ENCODE measurements at regions not wholly inside any gene's neighbourhood (a gene's known extent, or its start where the extent isn't known, plus 50 kb on each side); places are given as distances from the start of the nearest gene placed in this dataset.

DNA sequence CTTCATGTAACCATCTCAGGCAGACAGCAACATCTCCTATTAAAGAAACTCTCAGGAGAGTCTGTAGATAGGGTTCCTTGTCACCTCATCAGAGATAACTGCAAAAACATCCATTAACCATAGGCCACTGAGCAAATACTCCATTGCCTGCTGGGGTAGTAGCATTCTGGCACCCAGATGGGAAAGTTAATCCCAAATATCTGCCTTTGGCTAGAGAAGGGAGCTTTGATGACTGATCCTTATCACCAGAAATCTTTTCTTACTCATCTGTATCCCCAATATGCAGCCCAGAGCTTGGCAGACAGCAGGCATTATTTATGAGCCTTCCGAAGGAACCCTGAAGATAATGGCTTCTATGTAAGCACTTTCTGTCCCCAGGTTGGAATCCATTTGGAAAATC is 173.1 kb downstream of the MFSD1 start:
- DNase-seq, result no peak

DNA sequence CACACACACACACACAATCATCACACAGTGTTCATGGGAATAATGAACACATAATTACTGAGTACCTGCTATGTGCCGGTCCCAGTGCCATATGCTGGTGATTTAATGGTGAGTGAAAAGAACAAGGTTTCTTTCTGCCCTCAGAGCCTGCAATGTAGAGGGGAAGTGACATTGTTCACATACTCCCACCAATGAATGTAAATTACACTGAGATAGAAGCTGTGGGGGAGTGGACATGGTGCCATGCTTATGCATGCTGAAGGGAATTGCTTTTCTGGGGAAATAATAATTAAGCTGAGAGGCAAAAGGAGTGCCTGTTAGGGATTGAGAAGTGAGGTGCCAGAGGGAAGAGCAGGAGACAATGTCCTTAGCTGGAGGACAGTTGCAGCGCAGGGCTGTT is 175.1 kb downstream of the MFSD1 start:
- no peak for DNase-seq

DNA sequence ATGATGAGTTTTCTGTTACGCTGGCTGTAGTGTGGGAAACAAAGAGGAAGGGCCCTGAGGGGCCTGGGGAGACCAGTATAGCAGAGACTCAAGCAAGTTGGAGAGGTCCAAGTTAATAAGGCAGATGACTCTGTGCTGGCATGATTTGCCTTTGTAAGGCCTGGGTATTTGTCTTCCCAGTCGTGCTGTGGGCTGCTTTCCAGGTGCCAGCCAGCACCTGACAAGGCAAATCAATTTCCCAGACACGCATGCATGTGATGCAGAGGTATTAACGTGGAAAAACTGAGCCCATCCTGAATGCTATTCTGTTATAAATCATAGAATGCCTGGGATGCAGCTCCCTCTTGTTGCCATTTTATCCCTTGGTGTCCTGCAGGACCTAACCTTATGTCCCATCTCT is 175.6 kb downstream of the MFSD1 start:
- no peak for DNase-seq

DNA sequence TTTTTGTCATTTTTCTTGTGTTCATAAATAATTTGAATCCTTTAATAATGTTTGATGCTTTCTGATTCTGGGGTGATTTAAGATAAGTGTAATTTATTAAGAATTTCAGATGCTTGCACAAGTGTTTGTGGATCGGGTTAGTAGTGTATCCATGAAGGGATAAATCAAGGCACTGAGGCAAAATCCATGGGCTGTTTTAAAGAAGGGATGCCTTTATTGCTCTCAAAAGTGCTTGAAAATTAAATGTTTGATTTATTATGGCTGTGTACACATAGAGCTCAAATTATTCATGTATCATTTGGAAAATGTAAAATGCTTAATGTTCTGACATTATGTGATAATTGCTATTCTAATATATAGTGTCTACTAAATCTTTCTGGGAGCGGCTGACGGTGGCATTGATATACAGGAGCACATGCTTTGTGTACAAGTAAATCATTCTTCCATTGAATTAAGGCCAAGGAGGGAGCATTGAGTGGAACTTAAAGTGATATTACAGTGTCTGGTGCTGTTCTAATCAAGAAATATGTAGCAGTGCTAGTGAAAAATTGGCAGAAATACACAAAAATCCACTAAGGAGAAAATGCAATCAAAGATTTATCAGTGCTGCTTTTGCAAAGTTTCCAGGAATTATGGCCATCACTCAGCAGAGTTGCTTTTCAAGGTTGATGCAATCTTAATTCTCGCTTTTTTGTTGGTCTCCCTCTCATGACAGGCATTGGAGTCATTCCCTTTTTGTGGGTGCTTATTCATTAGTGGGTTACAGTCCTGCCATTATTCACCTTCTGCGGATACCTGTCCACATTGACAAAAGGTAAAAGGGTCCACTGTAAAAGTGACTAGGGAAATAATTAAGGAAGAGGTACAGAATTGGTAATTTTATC is 181.6 kb downstream of the MFSD1 start:
- no peak for DNase-seq

DNA sequence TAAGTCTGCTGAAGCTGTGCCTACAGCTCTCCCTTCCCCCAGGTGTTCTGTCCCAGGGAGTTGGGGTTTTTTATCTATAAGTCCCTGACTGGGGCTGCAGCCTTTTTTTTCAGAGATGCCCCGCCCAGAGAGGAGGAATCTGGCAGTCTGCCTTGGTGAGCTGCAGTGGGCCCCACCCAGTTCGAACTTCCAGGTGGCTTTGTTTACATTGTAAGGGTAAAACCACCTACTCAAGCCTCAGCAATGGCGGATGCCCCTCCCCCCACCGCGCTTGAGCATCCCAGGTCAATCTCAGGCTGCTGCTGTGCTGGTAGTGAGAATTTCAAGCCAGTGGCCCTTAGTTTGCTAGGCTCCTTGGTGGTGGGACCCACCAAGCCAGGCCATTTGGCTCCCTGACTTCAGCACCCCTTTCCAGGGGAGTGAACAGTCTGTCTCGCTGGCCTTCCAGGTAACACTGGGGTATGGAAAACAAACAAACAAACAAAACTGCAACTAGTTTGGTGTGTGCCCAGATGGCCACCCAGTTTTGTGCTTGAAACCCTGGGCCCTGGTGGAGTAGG is 189.4 kb downstream of the MFSD1 start:
- no peak for DNase-seq

DNA sequence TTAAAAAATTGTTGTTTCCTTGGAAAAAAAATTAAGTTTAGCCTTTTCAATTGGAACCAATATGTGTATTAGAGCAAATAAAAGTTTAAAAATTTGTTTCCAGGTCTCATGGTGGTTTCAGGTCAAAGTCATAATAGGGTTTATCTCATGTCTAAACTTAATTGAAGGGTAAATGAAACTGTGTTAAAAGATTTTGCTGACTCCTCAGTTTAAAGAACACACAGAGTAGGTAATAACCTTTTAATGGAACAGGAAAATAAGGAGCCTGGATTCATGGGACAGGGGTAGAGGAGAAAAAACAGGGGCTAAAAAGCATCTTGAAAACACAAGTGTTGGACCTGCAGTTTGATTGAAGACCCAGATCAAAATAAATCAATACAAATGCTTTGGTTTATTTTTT is 190.6 kb downstream of the MFSD1 start:
- no peak for DNase-seq

DNA sequence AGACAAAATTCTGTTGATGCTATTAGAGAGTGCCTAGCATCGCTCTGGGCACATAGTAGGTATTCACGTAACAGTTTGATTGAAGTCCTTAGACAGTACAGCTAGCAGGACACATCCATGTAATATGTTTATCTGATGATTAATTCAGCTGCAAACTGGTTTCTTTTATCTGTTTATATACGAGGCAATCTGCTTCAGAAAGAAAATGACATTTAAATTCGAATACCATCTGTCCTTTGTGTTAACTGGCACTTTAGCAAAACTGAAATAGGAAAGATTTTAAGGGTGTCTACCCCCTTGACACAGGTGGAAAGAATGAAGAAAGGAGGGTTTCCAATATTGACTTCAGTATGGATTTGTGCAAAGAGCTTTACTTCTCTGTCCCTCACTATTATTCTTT is 192.5 kb downstream of the MFSD1 start:
- DNase-seq, result no peak

DNA sequence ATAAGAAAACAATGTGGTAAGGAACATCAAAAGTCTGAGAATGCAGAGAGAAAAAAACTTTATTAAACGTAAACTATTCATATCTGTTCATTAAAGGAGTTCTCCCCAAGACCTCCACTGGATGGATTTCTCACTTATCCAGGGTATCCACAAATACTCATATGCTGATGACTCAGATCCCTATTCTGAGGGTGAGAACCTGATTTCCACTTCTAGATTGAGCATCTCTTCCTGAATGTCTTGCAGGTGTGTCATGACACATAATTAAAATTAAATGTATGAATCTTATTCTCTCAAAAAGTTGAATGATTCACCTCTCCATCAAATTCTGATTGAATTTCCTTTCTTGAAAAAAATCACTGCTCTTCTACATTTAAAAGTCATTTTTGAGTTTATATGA is 199.9 kb downstream of the MFSD1 start:
- no peak for DNase-seq

DNA sequence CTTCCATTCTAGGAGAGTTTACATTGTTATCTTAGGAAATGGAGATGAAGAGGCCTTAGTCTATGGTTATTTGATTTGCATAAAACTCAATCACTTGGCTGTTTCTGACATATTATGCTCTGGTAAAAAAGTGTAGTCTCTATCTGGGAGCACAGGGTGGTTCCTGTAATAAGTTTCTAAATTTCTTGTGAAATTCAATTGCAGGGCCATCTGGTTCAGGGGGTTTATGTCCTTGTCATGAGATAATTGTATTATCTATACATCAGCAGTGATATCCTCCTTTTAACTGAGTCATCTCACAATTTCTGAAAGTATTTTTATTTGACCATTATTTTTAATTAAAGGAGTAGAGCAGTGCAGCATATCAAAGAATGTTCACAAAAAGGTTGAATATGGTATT is 203.3 kb downstream of the MFSD1 start:
- DNase-seq, result no peak

DNA sequence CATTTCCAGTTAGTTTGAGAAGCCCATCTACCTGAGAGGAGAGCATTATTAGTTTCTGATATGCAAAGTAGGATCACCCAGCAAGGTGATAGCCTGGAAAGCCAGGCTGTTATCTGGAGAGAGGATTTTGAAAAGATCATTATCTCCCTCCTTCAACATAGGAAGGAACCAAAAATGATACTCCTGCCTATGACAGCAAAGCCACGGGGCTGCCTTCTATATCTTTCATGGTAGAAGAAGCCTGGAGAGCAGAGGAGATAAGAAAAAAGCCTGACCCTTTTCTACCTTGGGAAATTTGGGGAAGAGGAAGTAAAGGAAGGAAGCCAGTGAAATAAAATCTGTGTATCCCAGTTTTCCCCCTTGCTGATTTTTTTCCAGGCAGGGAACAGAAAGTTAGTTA is 205.5 kb downstream of the MFSD1 start:
- DNase-seq, result no peak

DNA sequence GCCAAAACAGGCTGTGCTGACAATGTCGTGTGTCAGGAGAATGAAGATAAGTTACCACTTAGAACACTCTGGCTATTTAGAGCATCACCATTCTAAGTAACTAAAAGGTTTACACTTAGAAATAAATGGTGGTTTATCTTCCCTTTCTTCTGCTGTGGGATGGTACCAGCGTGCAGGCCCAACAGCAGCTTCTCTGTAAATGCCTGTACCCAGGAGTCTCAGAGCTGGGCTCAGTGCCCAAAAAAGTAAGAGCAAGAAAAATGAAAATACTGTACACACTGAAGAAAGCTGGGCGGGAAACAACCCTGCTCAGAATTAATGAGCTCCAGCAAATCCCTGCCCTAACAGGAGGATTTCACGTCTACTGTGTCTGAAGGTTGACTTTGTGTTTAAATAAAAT is 206.5 kb downstream of the MFSD1 start:
- no peak for DNase-seq

DNA sequence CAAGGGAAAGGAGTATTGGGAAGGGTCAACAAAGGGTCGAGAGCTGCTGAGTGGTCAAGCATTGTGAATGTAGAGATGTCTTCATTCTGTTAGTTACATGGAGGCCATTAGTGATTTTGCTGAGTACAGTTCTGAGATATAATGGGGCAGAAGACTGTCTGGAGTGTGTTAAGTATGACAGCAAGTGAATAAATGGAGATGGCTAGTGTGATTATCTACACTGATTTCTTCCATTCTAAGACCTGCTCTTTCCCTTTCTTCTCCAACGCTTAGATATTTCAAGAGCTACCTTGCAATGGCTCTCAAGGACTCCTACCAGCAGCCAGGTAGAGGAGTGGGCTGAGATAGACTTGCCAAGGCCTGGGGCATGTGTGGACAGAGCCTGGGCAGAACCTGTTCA is 216.5 kb downstream of the MFSD1 start:
- DNase-seq, result no peak

DNA sequence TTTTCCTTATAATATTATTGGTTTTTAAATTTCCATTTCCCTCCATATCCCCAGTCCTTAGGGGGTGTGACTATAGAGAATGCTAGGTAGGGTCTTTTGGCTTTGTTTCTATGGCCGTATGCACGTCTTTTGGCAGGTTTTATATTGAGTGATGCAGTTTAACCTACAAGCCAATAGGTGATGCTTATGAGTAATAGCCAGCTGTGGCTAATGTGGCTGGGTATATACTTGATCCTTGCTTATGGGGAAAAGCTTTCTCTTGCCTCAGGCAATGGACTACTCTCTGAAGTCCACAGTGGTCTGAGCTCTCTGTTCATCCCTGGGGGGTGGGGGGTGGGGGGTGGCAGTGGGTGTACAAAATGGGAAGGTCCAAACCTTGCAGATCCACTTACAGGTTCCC is 223.9 kb downstream of the MFSD1 start:
- DNase-seq, result no peak

DNA sequence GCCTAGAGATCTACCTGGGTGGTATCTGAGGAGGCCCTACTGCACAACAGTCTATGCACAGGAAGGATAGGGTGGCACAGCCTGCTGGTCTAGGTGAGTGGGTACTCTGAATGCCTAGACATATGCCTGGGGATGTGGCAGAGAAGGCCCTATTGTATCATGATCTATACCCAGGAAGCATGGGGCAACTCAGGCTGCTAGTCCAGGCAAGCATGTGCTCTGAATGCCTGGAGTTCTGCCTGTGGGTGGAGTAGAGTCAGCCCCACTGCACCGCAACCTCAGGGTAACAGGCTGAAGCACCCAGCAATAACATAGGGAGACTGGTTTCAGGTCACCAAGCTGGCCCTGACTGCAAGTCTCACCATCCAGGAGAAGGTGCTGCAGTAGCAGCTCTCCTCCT is 224.7 kb downstream of the MFSD1 start:
- no peak for DNase-seq

DNA sequence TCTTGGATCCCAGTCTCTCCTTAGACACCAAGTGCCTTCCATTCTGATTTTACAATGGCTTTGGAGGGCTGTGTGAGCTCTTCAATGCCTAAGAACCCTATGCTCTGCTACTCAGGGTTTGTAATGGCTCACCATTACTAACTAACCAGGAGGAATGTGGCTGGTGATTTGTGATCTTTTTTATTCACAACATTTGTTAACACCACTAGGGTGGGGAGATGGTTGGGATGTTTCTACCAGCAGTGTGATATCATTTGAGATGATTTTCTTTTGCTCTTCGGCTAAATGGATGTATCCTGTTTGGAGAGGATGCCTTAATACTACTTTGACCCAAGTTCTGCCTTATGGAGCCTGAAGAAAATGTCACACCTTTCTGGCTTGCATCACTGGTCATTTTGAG is 226.9 kb downstream of the MFSD1 start:
- DNase-seq, result peak; percentile 5

DNA sequence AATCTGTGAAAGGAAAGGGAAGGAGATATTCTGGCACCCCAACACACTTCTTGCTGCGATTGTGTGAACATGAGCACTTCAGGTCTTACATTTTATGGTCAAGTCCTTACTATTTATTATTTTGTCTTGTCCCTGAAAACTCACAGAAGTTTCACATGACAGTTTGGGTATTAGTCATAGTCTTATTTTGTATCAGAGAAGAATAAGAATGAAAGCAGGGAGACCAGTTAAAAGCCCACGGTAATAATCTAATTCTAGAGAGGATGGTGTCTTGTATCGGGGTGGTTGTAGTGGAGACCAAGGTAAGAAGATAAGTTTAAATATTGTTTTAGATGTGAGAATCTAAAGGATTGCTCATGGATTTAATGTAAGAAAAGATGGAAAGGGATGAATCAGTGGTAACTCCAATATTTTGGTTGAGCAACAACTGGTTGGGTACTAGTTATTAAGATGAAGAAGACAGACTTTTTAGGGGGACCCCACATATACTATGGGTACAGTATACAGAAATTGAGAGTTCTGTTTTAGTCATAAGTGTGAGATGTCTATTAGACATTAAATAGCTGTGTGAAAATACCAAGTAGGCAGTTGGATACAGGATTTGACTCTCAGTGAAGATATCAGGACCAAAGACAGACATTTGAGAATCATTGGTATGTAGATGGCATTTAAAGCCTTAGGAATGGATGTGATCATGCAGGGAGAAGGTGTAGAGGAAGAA is 227.6 kb downstream of the MFSD1 start:
- no peak for DNase-seq

DNA sequence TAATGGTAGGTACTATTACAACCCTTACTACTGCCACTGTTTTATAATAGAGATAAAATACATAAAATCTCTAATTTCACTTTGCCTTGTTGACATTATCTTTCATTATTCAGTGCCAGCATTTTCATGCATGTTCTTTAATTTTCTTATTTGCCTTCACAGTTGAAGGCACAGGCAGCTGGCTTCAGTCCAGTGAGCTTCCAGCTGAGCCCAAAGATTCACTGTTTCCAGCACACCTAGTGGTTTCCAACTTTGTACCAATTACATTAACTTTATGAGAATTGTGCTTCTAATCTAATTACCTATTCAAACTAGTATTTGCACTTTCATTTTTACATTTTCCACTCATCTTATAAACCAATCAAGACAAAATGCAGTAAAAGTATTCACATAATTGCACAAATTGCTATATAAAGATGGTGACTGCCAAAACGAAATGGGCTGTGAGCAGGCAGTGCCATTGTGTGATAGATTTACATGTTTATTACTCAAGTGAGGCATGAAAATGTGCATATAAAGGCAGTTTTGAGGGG is 228.3 kb downstream of the MFSD1 start:
- DNase-seq, result no peak

DNA sequence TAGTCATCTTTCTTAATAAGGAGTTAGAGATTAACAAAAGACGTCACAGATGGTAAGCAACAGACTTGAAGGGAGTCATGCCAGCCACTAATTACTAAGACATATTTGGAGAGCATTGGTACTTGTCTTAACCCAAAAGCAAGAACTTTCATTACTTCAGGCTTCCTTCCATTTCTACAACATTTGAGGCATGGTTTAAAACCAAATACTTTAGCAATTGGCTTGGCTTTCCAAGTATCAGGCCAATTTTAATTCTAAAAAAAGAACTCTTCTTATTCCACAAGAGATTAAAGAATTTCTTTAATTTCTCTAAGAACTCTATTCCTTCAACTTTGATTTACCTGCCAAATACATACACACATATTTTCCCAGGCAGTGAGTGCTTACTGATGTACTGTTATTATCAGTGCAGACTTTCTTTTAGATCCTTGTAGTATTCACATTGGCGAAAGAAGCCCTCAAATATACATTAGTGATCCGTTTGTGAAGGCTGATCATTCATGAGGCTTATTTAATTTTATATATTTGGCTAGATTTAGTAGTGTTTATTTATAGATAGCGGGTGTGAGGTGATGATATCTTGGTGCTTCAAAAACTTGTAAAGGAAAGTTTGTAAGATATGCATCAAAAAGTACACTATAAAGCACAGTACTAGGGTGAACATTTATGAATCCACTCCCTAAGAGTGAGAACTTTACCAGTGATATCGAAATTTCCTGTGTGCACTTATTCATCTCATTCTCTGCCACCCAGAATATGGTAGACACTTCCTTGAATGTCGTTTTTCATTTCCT is 229.2 kb downstream of the MFSD1 start:
- DNase-seq, result no peak

DNA sequence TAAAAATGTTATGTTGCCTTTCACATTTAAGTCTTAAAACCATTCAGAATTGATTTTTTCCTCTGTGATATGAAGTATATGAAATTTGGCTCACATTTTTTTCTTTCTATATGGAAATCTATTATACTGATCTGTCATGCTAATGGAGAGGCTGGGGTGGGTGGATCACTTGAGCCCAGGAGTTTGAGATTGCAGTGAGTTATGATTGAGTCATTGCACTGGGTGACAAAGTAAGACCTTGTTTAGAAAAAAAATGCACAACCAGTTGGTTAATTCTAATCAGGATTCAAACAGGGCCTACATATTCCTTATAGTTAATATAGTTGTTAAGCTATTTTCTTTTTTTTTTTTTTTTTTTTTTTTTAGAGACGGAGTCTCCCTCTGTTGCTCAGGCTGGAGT is 230.5 kb downstream of the MFSD1 start:
- DNase-seq, result peak; percentile 11

DNA sequence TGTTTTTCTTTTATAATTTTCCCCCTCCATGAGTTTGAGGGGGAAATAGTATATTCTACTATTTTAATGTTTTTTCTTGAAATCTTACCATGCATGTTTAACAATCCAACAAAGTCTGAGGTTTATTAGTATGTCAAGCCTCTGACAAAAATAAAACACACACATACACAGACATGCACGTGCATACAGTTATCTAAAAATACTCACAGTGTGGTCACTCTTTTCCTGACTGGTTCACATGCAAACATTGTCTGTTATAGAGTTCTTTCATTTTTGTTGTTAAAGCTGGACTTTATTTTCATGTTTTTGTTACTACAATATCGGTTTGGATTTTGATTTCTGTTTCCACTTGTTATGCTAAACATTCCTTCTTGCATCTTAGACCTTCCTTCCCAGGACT is 236.6 kb downstream of the MFSD1 start:
- DNase-seq, result no peak

DNA sequence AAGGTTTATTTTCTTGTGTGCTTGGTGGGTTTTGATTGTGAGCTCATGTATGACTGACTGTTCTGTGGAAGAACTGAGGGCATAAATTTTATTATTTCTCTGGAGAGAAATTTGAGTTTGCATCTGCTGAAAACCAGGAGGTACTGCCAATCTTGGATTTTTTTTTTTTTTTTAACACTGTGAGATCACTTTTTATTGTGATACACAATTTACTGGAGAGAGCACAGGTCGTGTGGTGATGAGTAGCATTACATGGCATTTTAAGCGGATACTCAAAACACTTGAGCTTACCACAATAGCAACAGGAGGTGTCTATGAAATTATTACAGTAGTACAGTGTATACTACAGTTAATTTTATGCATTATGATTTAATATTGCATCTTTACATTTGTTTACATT is 237.4 kb downstream of the MFSD1 start:
- DNase-seq, result no peak

DNA sequence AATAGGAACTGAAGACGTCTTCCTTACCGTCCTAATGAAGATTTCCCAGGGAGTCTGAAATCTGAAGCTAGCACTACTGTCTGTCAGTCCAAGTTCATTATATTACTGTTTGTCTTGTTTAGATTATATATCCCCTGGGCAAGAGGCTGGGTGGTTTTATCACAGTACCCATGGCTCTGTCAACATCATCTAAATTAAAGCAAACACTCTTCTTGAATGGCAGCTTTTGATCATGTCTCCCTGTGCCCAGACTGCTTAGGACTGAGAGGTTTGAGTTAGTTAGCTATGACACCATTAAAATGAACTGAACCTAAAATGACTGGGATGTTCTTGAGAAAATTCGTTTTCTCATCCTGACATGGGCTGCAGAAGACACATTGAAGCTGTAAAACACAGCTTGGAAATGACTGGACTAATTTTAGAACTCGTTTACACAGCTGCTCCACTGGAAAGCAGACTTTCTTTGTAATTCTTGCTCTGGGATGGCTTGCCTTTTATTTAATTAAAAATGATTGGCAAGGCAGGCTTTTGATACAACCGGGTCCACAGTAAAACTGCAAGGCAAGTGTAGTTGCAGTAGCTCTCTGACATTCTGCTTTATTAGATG is 243.5 kb downstream of the MFSD1 start:
- DNase-seq, result no peak

All from fibroblast of skin of abdomen (primary cell).